Keratinocyte (primary cell): ENCODE measurements at regions not wholly inside any gene's neighbourhood (a gene's known extent, or its start where the extent isn't known, plus 50 kb on each side); places are given as distances from the start of the nearest gene placed in this dataset.
"Not testable (repeated sequence)": the region's sequence is repeated elsewhere in the genome, so short reads cannot be mapped to it uniquely, and the experiment has no call there.

Experiments used
- DNase-seq: peaks from one replicate; pipeline ENCODE4 v3.0.0-alpha.2; 2011; ENCODE audit warnings: low read depth, missing footprints, low spot score
- FAIRE-seq: peaks from 2 replicates; lab custom pipeline; 2011; peaks lifted over from hg19 to GRCh38; lab: Jason Lieb, UNC
- H2AFZ ChIP-seq: 2 replicates; pipeline ENCODE4 v1.6.0; 2012; ENCODE audit warnings: low read length, control low read depth, inconsistent platforms; ENCODE audit not compliant: control insufficient read depth
- H3K27ac ChIP-seq: 2 replicates; pipeline ENCODE4 v1.5.1; 2011; ENCODE audit warnings: low read length; ENCODE audit not compliant: control insufficient read depth, insufficient read depth
- H3K27me3 ChIP-seq: 3 replicates; pipeline ENCODE4 v1.6.0; 2011; ENCODE audit warnings: low read length; ENCODE audit not compliant: control insufficient read depth, insufficient read depth; ENCODE audit errors: extremely low read depth
- H3K36me3 ChIP-seq, 2 experiments: 2 replicates in 1 of 2; 3 replicates in 1 of 2; pipeline ENCODE4 v1.5.1; 2011; ENCODE audit warnings: low read length in 2 of 2, mild to moderate bottlenecking in 1 of 2; ENCODE audit not compliant: control insufficient read depth in 2 of 2, insufficient read depth in 2 of 2; ENCODE audit errors: extremely low read depth in 1 of 2
- H3K4me1 ChIP-seq: 3 replicates; pipeline ENCODE4 v1.5.1; 2011; ENCODE audit warnings: low read length; ENCODE audit not compliant: control insufficient read depth, insufficient read depth; ENCODE audit errors: extremely low read depth
- H3K4me2 ChIP-seq: 3 replicates; pipeline ENCODE4 v1.6.0; 2011; ENCODE audit warnings: low read depth, low read length; ENCODE audit not compliant: control insufficient read depth, insufficient read depth; ENCODE audit errors: extremely low read depth
- H3K4me3 ChIP-seq, 3 experiments: fragments of 200-600 bp in 1 of 3; sonication (generic) in 1 of 3; 2 replicates in 2 of 3; 3 replicates in 1 of 3; pipeline ENCODE4 v1.5.1; 2011 to 2016; ENCODE audit warnings: low read length in 3 of 3, mild to moderate bottlenecking in 3 of 3, control low read depth in 2 of 3, inconsistent platforms in 1 of 3, low read depth in 1 of 3, mixed read lengths in 1 of 3, mixed run types in 1 of 3, moderate library complexity in 1 of 3; ENCODE audit not compliant: control insufficient read depth in 2 of 3, insufficient read depth in 2 of 3; ENCODE audit errors: extremely low read depth in 1 of 3
- H3K79me2 ChIP-seq: 2 replicates; pipeline ENCODE4 v1.6.0; 2012; ENCODE audit warnings: low read length; ENCODE audit not compliant: control insufficient read depth, insufficient read depth
- H3K9ac ChIP-seq: 3 replicates; pipeline ENCODE4 v1.6.0; 2011; ENCODE audit warnings: low read length; ENCODE audit not compliant: control insufficient read depth, insufficient read depth; ENCODE audit errors: extremely low read depth
- H3K9me1 ChIP-seq: 3 replicates; pipeline ENCODE4 v1.6.0; 2011; ENCODE audit warnings: low read length; ENCODE audit not compliant: control insufficient read depth, insufficient read depth; ENCODE audit errors: extremely low read depth
- H3K9me3 ChIP-seq: 2 replicates; pipeline ENCODE4 v1.5.1; 2012; ENCODE audit warnings: low read depth, low read length; ENCODE audit not compliant: control insufficient read depth
- H4K20me1 ChIP-seq: 3 replicates; pipeline ENCODE4 v1.6.0; 2011; ENCODE audit warnings: low read length; ENCODE audit not compliant: control insufficient read depth, insufficient read depth; ENCODE audit errors: extremely low read depth
- EZH2 ChIP-seq: IDR thresholded peaks from one replicate; pipeline ENCODE4 v1.6.1; 2012; ENCODE audit warnings: inconsistent platforms, mild to moderate bottlenecking, low read length, moderate library complexity
- dilution Hi-C: fragments of 300-500 bp; cut with MboI; formaldehyde crosslinking; loops from one replicate; pipeline ENCODE4 v1.7.0; 2020; ENCODE audit warnings: low sequenced_read_pairs; ENCODE audit not compliant: extremely low pct_ligation_motif_present
- TF ChIP-seq, protein P1 (sequence below), 3 experiments: IDR thresholded peaks in 1 of 3; conservative IDR thresholded peaks in 1 of 3; optimal IDR thresholded peaks in 1 of 3; 2 replicates in 2 of 3; 3 replicates in 1 of 3; pipeline versions ENCODE3 to v1.5.1; 2011; ENCODE audit warnings: low read length in 3 of 3, mild to moderate bottlenecking in 3 of 3, moderate library complexity in 2 of 3, control low read depth in 1 of 3, inconsistent platforms in 1 of 3; ENCODE audit not compliant: insufficient read depth in 2 of 3; ENCODE audit errors: extremely low read depth in 1 of 3

DNA sequence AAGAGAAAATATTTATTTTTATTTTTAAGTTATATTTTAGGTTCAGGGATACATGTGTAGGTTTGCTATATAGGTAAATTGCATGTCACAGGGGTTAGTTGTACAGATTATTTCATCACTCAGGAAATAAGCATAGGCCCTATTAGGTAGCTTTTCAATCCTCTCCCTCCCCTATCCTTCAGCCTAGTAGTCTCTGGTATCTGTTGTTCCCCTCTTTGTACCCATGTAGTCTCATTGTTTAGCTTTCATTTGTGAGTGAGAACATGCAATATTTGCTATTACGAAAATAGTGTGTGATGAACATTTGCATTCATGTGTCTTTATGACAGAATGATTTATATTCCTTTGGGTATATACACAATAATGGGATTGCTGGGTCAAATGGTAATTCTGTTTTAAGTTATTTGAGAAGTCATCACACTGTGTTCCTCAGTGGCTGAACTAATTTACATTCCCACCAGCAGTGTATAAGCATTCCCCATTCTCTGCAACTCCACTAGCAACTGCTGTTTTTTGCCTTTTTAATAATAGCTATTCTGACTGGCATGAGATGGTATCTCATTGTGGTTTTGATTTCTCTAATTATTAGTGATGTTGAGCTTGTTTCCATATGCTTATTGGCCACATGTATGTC lies 863.3 kb downstream of the TTLL7 start:
- H3K79me2 ChIP-seq, H3K9me3 ChIP-seq, H3K9me1 ChIP-seq, H3K27me3 ChIP-seq, H3K27ac ChIP-seq, H2AFZ ChIP-seq, H3K4me1 ChIP-seq, H3K36me3 ChIP-seq, DNase-seq, dilution Hi-C loops, H3K4me2 ChIP-seq, H4K20me1 ChIP-seq, H3K4me3 ChIP-seq, H3K9ac ChIP-seq: not testable (repeated sequence)
- peak; percentile 80 for FAIRE-seq

DNA sequence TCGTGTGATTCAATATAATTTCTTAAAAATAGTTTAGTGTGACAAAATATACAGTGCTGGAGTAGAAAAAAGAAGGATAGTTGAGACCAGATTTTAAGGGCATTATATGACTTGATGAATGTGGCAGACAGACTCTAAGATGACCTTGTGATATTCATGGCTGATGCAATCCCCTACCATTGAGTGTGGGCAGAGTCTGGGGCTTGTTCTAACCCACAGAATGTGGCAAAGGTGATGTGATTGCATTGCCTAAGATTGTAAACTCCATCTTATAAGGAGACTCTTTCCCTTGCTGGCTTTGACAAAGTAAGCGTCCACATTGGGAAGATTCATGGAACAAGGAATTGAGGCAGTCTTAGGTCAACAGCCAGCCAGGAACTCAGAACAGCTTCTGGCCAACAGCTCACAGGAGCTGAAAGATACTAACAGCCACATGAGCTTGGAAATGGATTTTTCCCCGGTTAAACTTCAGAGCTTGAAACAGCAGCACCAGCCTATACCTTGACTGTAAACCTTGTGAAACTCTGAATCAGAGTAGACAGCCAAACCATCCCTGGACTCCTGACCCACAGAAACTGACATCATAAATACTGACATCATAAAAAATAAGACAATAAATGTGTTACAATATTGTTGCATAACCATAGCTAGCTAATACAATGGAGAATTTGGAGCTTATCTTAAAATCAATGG lies 864.5 kb downstream of the TTLL7 start:
- H3K4me1 ChIP-seq, H4K20me1 ChIP-seq, DNase-seq, H3K9ac ChIP-seq, H3K4me2 ChIP-seq, H3K27ac ChIP-seq, H3K27me3 ChIP-seq, H3K36me3 ChIP-seq, H3K79me2 ChIP-seq, H3K9me3 ChIP-seq, dilution Hi-C loops, H3K9me1 ChIP-seq, H2AFZ ChIP-seq, H3K4me3 ChIP-seq: not testable (repeated sequence)
- peak; percentile 100 for FAIRE-seq

DNA sequence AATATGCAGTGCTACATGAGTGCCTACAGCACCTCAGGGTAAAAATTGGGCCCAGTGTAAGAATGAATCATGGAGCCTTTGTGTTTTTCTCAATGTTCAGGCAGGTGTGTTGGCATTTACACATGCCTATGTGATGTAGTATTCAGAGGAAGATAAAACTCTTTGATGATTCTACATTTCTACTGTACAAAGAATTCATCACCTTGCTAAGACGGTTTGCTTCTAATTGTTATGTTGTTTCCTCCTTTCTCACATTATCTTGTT lies 867.3 kb downstream of the TTLL7 start:
- FAIRE-seq: peak; percentile 49
- Histone ChIP-seq H3K4me2 (no peak overlapping the region), H2AFZ (no peak overlapping the region), H3K27ac (no peak overlapping the region), H3K27me3 (no peaks in the 10 kb centered on the region), H3K9me1 (no peaks in the 10 kb centered on the region), H3K9ac (no peak overlapping the region), H3K36me3 (no peaks in the 10 kb centered on the region), H3K79me2 (no peaks in the 10 kb centered on the region), H3K4me3 (no peak overlapping the region), H4K20me1 (no peaks in the 10 kb centered on the region), H3K9me3 (no peaks in the 10 kb centered on the region), H3K4me1 (peaks cover 5% of the 10 kb centered on the region)
- peak; percentile 25 for DNase-seq
- dilution Hi-C loops: no loop called here
- TF ChIP-seq EZH2: no peak
- TF ChIP-seq, protein P1, sequence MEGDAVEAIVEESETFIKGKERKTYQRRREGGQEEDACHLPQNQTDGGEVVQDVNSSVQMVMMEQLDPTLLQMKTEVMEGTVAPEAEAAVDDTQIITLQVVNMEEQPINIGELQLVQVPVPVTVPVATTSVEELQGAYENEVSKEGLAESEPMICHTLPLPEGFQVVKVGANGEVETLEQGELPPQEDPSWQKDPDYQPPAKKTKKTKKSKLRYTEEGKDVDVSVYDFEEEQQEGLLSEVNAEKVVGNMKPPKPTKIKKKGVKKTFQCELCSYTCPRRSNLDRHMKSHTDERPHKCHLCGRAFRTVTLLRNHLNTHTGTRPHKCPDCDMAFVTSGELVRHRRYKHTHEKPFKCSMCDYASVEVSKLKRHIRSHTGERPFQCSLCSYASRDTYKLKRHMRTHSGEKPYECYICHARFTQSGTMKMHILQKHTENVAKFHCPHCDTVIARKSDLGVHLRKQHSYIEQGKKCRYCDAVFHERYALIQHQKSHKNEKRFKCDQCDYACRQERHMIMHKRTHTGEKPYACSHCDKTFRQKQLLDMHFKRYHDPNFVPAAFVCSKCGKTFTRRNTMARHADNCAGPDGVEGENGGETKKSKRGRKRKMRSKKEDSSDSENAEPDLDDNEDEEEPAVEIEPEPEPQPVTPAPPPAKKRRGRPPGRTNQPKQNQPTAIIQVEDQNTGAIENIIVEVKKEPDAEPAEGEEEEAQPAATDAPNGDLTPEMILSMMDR (optimal IDR thresholded peaks at IDR 0.05 in 1 of 3, IDR thresholded peaks at IDR 0.05 in 1 of 3, conservative IDR thresholded peaks at IDR 0.05 in 1 of 3; ENCODE audit: extremely low read depth in 1 of 3, insufficient read depth in 2 of 3, low read length in 3 of 3): no peak
